ENCODE measurements at regions not wholly inside any gene's neighbourhood (a gene's known extent, or its start where the extent isn't known, plus 50 kb on each side); places are given as distances from the start of the nearest gene placed in this dataset.

GRCh38 chr13:42417626-42418025 is 145.7 kb downstream of the AKAP11 start:
- no TSS peak for BruUV-seq (replicated peaks)
- no peak overlapping the region for H3K9ac ChIP-seq (ENCODE audit: low read length)
- no peaks in the 10 kb centered on the region for H3K79me2 ChIP-seq (ENCODE audit: insufficient read depth, low read length)
- intact Hi-C loops (cut with micrococcal nuclease) = no loop called here
- ATAC-seq = no peak
- peaks cover 9% of the 10 kb centered on the region; the same call in 1 of the 2 replicates for H3K27me3 ChIP-seq (ENCODE audit: insufficient read depth, low read length)
- H3K36me3 ChIP-seq (ENCODE audit: control insufficient read depth in 1 of 2, insufficient read depth in 2 of 2, low read length in 2 of 2) = no peaks in the 10 kb centered on the region
- CTCF ChIA-PET = no interaction called here
- TF ChIP-seq ELF1 (IDR thresholded peaks at IDR 0.05; ENCODE audit: borderline replicate concordance, low read depth) = no peak
- no peak for TF ChIP-seq ZFX (IDR thresholded peaks at IDR 0.05)
- no peak for TF ChIP-seq SP1 (IDR thresholded peaks at IDR 0.05; ENCODE audit: low read depth)
- TF ChIP-seq ATF3 (IDR thresholded peaks at IDR 0.05) = no peak
- no peak for TF ChIP-seq ZBTB33 (IDR thresholded peaks at IDR 0.05; ENCODE audit: extremely low read depth, insufficient replicate concordance, low read length)
- TF ChIP-seq FOSL1 (IDR thresholded peaks at IDR 0.05; ENCODE audit: low read depth) = no peak
- no peak for TF ChIP-seq JUND (IDR thresholded peaks at IDR 0.05)
- TF ChIP-seq CTCF (IDR thresholded peaks at IDR 0.05 in 2 of 3, conservative IDR thresholded peaks at IDR 0.05 in 1 of 3; ENCODE audit: borderline replicate concordance in 1 of 3, insufficient read depth in 1 of 3, low read depth in 2 of 3, low read length in 2 of 3) = no peak
- TF ChIP-seq MAX (IDR thresholded peaks at IDR 0.05) = no peak
- TF ChIP-seq CBX3 (IDR thresholded peaks at IDR 0.05; ENCODE audit: low read depth) = no peak
- no peak for TF ChIP-seq YY1 (IDR thresholded peaks at IDR 0.05; ENCODE audit: extremely low read depth, insufficient replicate concordance, low read depth, low read length)
- TF ChIP-seq REST (IDR thresholded peaks at IDR 0.05; ENCODE audit: low read depth) = no peak
- no peak for TF ChIP-seq SIN3A (IDR thresholded peaks at IDR 0.05; ENCODE audit: low read depth)
- H2AFZ ChIP-seq (ENCODE audit: low read depth, low read length, poor library complexity, severe bottlenecking) = no peak overlapping the region
- no peak overlapping the region for H3K27ac ChIP-seq (ENCODE audit: low read depth, low read length)
- RAD21 ChIA-PET (ENCODE audit: low non-redundant PET in 1 of 2, low total read pairs in 2 of 2, uncharacterized antibody in 2 of 2, unreplicated experiment in 2 of 2) = no interaction called here
- H3K4me2 ChIP-seq (ENCODE audit: low read length) = no peak overlapping the region
- no peaks in the 10 kb centered on the region for H4K20me1 ChIP-seq (ENCODE audit: insufficient read depth)
- H3K4me3 ChIP-seq (replicated peaks in 1 of 2; ENCODE audit: low read depth in 1 of 2, low read length in 2 of 2) = no peak overlapping the region
- DNase-seq (ENCODE audit: low read depth, low spot score) = no peak
- no peaks in the 10 kb centered on the region for H3K9me2 ChIP-seq (ENCODE audit: insufficient read depth)
- no peaks in the 10 kb centered on the region for H3K9me3 ChIP-seq (ENCODE audit: control insufficient read depth in 1 of 2, insufficient read depth in 1 of 2, low read depth in 1 of 2, low read length in 2 of 2)
- no peaks in the 10 kb centered on the region for H3K4me1 ChIP-seq (ENCODE audit: control insufficient read depth in 1 of 2, insufficient read depth in 2 of 2, low read length in 2 of 2)
- POLR2A ChIA-PET = no interaction called here

Data from HCT116 (cell line).